ENCODE measurements at regions not wholly inside any gene's neighbourhood (a gene's known extent, or its start where the extent isn't known, plus 50 kb on each side); places are given as distances from the start of the nearest gene placed in this dataset.

GRCh38 chr18:66410692-66411091 lies 193.2 kb downstream of the CDH19 start:
- no peak for TF ChIP-seq CTCF (conservative IDR thresholded peaks at IDR 0.05)
- TF ChIP-seq EZH2 (IDR thresholded peaks at IDR 0.05; ENCODE audit: low read depth), result no peak

All from PC-9 (cell line).